NCI-H2029 (cell line): ENCODE measurements at regions not wholly inside any gene's neighbourhood (a gene's known extent, or its start where the extent isn't known, plus 50 kb on each side); places are given as distances from the start of the nearest gene placed in this dataset.
"Not testable (repeated sequence)": the region's sequence is repeated elsewhere in the genome, so short reads cannot be mapped to it uniquely, and the experiment has no call there.

Experiments
- DNase-seq: peaks from one replicate; lab custom pipeline; 2025; lab: John Stamatoyannopoulos, UW

- DNase-seq, result peak; percentile 3
Measured at GRCh38 chr3:67947808-67948508, 293.5 kb upstream of the SUCLG2 start.

GRCh38 chr3:67946436-67946835 is 292.0 kb upstream of the SUCLG2 start:
- no peak for DNase-seq

- DNase-seq, result no peak
Measured at GRCh38 chr3:67943546-67943945, 289.1 kb upstream of the SUCLG2 start.

- DNase-seq, result no peak
Measured at GRCh38 chr3:67941433-67942030, 287.1 kb upstream of the SUCLG2 start.

DNA sequence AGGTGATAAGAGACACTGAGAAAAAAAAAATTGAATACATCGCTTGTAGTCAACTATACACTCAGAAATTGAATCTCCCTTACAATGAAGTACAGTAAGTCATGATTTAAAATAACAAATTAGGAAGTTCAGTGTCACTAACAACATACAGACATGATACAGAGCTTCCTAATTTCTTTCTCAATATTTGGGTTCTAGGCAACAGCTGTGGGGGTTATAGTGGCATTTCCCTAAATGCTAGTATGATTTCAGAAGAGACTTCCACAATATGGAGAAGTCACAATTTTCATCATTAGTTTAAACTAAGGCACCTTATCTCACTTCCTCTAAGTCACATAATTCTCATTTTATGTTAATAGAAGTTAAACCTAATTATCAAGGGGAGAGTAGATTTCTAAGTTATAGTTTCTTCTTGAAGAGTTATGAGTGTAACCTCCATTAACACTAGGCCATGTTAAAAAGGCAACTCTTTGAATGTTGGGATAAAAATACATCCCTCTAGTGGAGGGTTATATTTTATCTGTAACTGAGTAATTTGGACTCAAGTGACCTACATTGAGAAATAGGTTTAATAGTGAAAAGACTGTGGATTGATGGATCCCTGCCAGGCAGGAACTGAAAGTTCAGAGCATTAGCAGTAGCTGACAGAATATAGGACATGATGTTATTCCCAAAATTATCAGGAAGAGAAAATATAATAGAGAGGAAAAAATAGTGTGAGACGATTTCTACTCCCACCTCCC is 286.0 kb upstream of the SUCLG2 start:
- DNase-seq, result no peak

DNA sequence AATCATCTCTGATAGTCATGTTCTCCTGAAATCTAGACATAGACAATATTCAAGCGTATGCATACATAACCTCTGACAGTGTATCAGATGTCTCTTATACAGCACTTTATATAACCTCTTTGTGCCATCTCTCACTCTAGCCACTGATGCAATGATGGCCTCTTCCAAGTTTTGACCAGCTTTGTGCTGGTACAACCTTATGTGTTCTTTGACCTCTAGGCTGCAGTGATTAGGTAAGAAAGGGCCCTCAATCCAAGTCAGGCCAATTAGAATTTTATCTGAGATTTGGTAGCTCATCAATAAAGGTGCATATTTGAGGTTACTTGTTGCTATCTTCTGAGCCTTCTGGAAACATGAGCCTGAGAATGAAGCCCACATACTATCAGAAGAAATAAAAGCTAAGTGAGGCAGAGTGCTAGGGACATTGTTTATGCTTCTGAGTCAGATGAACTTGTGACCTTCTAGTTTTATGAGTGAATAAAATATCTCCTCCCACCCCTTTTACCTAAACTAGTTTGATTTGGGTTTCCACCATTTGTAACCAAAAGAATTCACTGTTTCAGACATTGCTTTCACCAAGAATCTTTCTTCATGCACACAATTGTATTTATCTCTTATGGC is 283.2 kb upstream of the SUCLG2 start:
- no peak for DNase-seq

DNA sequence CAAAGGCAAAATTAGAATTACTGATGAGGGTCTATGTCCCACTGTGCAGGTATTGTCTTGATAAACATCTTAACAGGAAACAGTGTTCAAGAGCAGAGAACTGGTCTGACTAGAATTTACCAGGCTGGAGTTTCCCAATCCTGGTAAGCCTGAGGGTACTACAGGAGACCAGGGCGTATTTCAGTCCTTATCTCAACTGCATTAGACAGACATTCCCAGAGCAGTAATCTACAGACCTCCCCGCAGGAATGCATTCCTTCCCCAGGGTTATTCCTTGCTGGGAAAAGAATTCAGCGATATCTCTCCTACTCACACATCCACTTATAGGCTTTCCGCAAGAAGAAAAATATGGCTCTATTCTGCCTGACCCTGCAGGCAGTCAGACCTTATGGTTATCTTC is 276.0 kb upstream of the SUCLG2 start:
- not testable (repeated sequence) for DNase-seq

DNA sequence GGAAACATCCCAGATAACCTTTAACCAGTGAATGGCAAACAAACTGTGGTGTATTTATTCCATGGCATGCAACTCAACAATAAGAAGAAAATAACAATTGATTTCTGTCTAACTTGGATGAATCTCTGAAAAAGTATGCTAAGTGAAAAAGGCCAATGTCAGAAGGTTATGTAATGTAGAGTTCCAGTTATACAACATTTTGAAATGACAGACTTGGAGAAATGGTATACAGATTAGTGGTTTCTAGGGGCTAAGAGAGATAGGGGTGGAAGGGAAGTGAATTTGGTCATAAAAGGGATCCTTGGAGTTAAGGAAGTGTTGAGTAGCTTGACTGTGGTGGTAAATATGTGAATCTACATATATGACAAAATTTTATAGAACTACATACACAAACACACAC is 269.4 kb upstream of the SUCLG2 start:
- no peak for DNase-seq

DNA sequence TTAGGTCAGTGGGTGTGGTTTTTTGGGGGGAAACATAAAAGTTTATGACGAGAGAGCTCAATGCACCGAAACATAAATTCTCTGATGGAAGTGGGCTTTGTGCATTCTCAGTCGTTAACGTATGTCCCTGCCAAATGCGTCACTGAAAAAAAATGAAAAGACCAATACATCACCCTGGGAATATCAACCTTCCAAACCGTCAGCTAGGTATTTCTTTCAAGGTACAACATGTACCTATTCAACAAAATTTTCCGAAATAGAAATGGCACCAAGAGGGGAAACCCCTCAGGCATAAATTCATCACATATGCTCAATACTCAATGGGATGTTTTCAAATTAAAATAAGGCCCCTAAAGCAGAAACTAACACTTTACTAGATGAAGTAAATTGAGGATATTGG is 266.6 kb upstream of the SUCLG2 start:
- DNase-seq, result no peak

- DNase-seq, result no peak
Measured at GRCh38 chr3:67920311-67920710, 265.9 kb upstream of the SUCLG2 start.

GRCh38 chr3:67916353-67916752 is 261.9 kb upstream of the SUCLG2 start:
- DNase-seq, result no peak

DNA sequence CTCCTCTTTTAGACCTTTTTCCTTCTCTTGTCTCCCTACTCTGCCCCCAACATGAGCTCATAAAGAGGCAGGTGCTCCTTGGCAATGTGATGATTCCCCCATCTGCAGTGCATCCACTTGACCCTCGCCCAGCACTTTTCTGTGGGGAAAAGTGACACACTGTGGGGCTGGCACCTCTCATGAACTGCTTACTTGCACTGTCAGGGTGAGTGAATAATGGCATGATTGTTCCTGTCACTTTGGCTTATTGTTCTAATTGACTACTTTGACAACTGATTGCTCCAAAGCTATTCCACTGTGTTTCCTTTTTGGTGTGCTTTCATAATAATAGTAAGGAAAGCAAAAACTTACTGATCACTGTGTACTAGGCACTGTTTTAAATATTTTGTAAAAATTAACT is 253.3 kb upstream of the SUCLG2 start:
- no peak for DNase-seq

- no peak for DNase-seq
Measured at GRCh38 chr3:67906261-67906660, 251.8 kb upstream of the SUCLG2 start.

- no peak for DNase-seq
Measured at GRCh38 chr3:67901681-67902080, 247.3 kb upstream of the SUCLG2 start.

GRCh38 chr3:67898916-67899315 is 244.5 kb upstream of the SUCLG2 start:
- no peak for DNase-seq

- no peak for DNase-seq
Measured at GRCh38 chr3:67897351-67898336, 243.2 kb upstream of the SUCLG2 start.

DNA sequence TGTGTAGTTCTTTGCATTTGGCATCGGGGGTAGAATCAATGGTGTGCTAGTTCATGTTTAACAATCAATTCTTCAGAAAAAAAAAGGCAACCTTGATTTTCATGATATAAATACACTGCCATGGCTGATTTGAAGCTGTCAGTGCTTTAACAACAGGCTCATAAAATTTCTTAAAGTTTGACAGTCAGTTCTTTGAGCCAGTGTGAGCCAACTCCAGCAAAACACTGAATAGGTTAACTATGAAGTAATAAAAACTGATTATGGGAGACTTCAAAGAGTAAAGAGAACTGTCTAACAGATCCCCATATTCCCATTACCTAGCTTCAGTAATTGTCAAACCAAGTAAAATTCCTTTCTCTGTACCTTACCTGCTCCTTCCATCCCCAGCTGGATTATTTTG is 241.7 kb upstream of the SUCLG2 start:
- DNase-seq, result no peak

GRCh38 chr3:67894510-67894909 is 240.1 kb upstream of the SUCLG2 start:
- DNase-seq, result no peak

DNA sequence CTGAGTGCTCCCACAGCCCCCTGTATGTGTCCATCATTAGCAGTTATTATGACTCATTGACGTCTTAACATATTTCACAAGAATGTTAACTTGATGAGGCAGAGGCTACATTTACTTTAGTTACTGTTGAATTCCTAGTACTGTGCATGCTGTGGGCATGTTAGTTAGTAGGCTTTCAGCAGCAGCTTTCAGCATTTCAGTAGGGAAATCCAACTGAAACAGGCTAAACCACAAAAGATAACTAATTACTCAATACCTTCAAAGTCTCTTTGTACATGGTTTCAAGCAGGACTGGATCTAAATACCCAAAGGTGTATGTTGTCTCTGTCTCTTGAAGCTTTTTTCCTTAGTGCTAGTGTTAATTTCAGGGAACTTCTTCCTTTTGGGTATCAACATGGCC is 229.9 kb upstream of the SUCLG2 start:
- DNase-seq, result no peak

DNA sequence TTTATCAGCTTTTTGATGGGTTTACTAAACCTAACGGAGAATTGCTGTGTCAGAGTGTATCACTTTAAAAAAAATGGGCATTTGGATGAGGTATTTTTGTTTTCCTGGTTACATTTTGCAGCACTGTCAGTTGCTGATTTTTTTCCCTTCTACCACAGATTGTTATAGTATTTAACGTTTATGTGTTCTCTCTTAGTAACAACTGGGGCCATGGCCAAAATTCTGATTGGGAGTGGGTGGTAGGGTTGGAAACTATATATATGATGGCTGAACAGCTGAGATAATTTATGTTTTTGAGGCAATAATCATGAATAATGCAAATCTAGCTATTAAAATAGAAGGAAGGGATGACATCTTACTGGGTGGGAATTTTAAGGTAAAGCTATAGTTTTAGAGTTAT is 229.4 kb upstream of the SUCLG2 start:
- no peak for DNase-seq

- DNase-seq, result no peak
Measured at GRCh38 chr3:67882981-67883380, 228.6 kb upstream of the SUCLG2 start.

DNA sequence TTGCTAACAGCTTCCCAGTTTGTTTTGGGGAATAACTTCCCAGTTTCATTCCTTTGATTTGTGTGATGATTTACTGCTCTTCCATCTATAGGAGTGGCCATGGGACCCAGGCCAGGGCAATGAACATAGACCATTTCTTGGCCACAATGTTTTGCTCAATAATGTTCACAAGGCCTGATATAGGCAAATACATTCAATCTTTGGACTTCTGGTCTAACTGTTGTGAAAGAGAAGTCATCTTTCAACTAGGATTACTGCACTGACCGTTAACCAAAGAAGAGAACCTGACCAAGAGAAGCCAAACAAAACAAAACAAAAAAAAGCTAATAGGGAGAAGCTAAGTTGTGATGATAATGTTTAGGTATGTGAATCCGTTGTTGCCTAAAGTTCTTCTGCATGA is 221.8 kb upstream of the SUCLG2 start:
- no peak for DNase-seq
